ACC112 (cell line): ENCODE measurements at regions not wholly inside any gene's neighbourhood (a gene's known extent, or its start where the extent isn't known, plus 50 kb on each side); places are given as distances from the start of the nearest gene placed in this dataset.

Experiments used
- H2AFZ ChIP-seq: fragments of 200-600 bp; sonication (generic); one replicate; pipeline ENCODE4 v1.6.0; 2017; ENCODE audit warnings: antibody characterized with exemption, low read length; ENCODE audit not compliant: unreplicated experiment
- H3K27ac ChIP-seq: fragments of 200-600 bp; sonication (generic); 2 replicates; pipeline ENCODE4 v1.5.1; 2014; ENCODE audit warnings: low read depth, mild to moderate bottlenecking, antibody characterized with exemption, low read length, moderate library complexity
- H3K27me3 ChIP-seq: fragments of 200-600 bp; sonication (generic); 2 replicates; pipeline ENCODE4 v1.6.1; 2014; ENCODE audit warnings: mild to moderate bottlenecking, antibody characterized with exemption, low read length, moderate library complexity, mixed read lengths; ENCODE audit not compliant: insufficient read depth
- H3K36me3 ChIP-seq: fragments of 200-600 bp; sonication (generic); 2 replicates; pipeline ENCODE4 v1.6.1; 2016; ENCODE audit warnings: mild to moderate bottlenecking, antibody characterized with exemption, low read length, moderate library complexity, mixed read lengths; ENCODE audit not compliant: insufficient read depth
- H3K4me1 ChIP-seq: fragments of 200-600 bp; sonication (generic); one replicate; pipeline ENCODE4 v1.6.1; 2016; ENCODE audit warnings: low read length, mixed read lengths; ENCODE audit not compliant: insufficient read depth, unreplicated experiment, control insufficient read depth
- H3K4me3 ChIP-seq: fragments of 200-600 bp; sonication (generic); 2 replicates; pipeline ENCODE4 v1.5.1; 2014; ENCODE audit warnings: mild to moderate bottlenecking, low read depth, low read length
- H3K79me2 ChIP-seq: fragments of 200-600 bp; sonication (generic); one replicate; pipeline ENCODE4 v1.6.0; 2016; ENCODE audit warnings: low read length; ENCODE audit not compliant: control insufficient read depth, unreplicated experiment, insufficient read depth

DNA sequence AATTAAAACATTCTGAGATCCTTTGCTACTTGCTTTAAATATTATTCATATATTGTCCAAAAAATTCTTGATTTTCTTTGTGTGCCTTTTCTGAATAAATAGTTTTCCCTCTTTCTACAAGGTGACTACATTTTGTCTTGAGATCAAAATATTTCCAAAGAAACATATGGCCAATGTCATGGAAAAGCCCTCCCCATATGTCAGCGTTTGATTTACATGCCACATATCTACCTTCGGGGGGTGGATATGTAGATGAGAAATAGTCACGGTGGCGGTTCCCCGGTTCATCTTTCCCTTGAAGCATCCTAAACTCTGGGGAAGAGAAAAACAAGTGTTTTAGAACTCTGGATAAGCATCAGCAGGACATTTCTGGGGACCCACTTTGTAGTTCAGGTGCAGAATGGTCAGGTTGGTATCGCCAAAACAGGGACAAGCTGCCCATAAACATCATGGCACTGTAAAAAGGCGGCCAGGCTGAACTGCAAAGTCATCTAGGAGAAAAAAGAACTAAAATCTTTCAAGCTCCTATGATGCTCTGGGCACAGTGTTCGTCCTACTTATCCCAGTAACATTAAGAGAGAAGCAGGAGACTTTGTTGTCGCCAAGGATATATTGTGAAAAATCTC lies 91.5 kb downstream of the MEX3B start:
- Histone ChIP-seq H2AFZ (no peak overlapping the region), H3K4me1 (no peaks in the 10 kb centered on the region), H3K4me3 (no peak overlapping the region), H3K27ac (no peak overlapping the region), H3K79me2 (no peaks in the 10 kb centered on the region), H3K36me3 (no peaks in the 10 kb centered on the region), H3K27me3 (no peaks in the 10 kb centered on the region)

DNA sequence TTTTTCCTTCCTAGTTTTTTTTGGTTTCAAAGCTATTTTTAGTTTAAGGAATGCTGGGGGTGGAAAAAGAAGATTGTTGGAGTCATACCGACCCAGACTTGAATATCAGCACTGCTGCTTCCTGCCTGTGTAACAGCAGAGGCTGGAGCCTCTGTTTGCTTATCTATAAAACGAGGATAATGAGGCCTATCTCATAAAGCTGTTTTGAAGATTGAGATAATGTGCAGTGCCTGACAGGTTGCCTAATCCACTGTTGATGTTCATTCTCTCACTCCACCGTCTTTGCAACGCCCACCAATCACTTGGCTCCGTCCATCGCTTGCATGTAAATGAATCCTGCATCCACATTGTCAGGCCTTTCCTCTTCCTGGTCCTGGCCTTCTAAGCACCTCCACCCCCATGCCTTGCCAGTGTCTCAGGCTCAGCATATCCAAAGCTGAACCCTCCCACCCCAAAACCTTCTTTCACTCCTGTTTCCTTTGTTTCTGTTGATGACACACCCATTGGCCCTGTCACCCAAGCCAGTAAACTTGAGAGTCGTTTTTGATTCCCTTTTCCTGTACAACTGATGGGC lies 94.9 kb downstream of the MEX3B start:
- Histone ChIP-seq H2AFZ (no peak overlapping the region), H3K4me1 (no peaks in the 10 kb centered on the region), H3K27me3 (no peaks in the 10 kb centered on the region), H3K79me2 (no peaks in the 10 kb centered on the region), H3K36me3 (no peaks in the 10 kb centered on the region), H3K27ac (no peak overlapping the region), H3K4me3 (no peak overlapping the region)

DNA sequence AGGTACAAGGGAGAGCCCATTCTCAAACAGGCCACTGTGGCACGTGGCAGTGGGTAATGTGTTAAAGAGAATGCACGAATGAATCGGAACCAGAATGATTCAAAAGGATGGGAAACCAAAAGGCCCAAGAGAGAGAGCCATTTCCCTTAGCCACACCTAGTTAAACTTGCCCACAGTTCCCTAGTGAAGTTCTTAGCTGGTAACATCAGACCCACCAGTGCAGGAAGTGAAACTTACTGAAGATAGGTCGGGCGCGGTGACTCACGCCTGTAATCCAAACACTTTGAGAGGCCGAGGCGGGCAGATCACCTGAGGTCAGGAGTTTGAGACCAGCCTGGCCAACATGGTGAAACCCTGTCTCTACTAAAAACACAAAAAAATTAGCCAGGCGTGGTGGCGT lies 97.1 kb downstream of the MEX3B start:
- Histone ChIP-seq H3K4me3 (no peak overlapping the region), H3K4me1 (no peaks in the 10 kb centered on the region), H3K27ac (no peak overlapping the region), H3K27me3 (no peaks in the 10 kb centered on the region), H3K79me2 (no peaks in the 10 kb centered on the region), H2AFZ (no peak overlapping the region), H3K36me3 (no peaks in the 10 kb centered on the region)

DNA sequence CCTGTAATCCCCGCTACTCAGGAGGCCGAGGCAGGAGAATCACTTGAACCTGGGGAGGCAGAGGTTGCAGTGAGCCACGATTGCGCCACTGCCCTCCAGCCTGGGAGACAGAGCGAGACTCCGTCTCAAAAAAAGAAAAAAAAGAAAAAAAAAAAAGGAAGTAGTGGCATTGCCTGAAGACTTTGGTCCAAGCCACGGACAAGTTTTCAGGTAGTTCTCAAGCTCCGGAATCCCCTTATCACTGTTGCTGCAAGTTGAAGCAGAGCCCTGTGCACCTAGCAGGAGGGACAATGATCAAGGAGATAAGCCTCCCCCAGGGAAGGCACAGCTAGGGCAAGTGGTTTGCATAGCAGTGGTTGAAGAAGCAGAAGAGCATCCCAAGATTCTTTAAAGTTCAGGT lies 97.6 kb downstream of the MEX3B start:
- Histone ChIP-seq H3K27me3 (no peaks in the 10 kb centered on the region), H3K27ac (no peak overlapping the region), H3K79me2 (no peaks in the 10 kb centered on the region), H3K4me1 (no peaks in the 10 kb centered on the region), H3K4me3 (no peak overlapping the region), H2AFZ (no peak overlapping the region), H3K36me3 (no peaks in the 10 kb centered on the region)

DNA sequence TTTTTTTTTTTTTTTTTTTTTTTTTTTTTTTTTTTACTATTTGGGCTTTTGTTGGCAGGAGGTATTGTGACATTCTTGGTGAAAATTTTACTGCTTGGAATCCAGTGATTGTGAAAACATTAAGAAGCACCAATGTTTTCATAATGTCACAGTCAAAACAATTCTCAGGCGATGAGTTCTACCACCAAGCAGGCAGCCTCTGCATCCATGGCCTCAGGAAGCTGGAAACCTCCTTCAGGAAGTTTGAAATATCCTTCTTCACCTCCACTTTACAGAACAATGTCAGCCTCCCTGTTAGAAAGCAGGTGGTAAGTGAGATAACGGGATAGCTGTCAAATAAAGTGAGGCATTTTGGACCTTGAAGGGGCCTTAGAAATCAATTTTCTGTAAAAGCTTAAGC lies 98.3 kb downstream of the MEX3B start:
- Histone ChIP-seq H3K4me1 (no peaks in the 10 kb centered on the region), H3K27ac (no peak overlapping the region), H2AFZ (no peak overlapping the region), H3K4me3 (no peak overlapping the region), H3K79me2 (no peaks in the 10 kb centered on the region), H3K36me3 (no peaks in the 10 kb centered on the region), H3K27me3 (no peaks in the 10 kb centered on the region)

DNA sequence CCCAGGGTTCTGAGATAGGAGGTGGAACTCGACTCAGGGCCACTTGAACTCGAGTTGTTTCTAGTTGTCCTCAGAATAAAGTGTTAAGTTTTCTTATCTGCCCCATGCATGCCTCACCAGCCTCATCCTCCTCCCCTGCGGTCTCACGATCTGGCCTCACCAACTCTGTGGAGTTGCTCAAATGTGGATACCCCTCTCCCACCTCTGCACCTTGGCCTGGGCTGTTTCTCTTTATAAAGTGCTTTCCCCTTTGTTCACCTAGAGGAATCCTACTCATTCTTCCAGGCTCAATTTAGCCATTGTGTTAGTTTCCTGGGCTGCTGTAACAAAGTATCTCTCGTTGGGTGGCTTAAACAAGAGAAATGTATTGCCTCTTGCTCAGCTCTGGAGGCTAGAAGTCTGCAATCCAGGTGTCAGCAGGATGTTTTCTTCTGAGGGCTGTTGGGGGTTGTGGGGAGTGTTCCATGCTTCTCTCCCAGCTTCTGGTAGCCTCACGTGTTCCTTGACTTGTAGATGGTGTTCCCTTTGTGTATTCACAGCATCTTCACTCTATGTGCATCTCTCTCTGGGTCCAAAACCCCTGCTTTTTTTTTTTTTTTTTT lies 100.7 kb downstream of the MEX3B start:
- no peaks in the 10 kb centered on the region for H3K27me3 ChIP-seq
- H2AFZ ChIP-seq = no peak overlapping the region
- no peak overlapping the region for H3K27ac ChIP-seq

DNA sequence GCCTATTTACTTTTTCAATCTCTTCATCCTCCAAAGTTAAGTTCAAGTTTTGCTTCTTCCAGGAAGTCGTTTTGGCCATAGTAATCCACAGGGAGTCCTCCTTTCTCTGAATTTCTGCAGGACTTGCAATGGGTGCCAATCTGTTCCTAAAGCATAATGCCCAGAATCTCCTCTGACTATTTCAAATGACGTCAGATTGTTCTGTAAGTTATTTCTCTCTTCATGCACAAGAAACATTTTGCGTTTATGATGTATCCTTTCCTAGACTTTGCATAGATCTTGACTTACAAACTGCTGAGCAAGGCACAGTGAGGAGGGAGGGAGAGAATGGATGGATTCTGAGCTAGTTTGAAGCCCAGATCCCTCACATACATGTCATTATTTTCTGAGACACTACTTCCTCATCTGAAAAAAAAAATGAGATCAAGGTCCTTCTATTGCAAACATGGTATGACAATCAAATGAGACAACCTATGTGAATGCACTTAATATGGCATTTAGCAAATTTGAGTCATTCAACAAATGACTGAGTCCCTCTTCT lies 103.1 kb downstream of the MEX3B start:
- Histone ChIP-seq H3K27me3 (no peaks in the 10 kb centered on the region), H3K4me3 (no peak overlapping the region), H3K4me1 (no peaks in the 10 kb centered on the region), H2AFZ (no peak overlapping the region), H3K79me2 (no peaks in the 10 kb centered on the region), H3K27ac (no peak overlapping the region), H3K36me3 (no peaks in the 10 kb centered on the region)

More for the DNA sequence above, 100.7 kb downstream of the MEX3B start:
- H3K36me3 ChIP-seq = no peaks in the 10 kb centered on the region
- no peaks in the 10 kb centered on the region for H3K79me2 ChIP-seq
- no peaks in the 10 kb centered on the region for H3K4me1 ChIP-seq
- H3K4me3 ChIP-seq = no peak overlapping the region

DNA sequence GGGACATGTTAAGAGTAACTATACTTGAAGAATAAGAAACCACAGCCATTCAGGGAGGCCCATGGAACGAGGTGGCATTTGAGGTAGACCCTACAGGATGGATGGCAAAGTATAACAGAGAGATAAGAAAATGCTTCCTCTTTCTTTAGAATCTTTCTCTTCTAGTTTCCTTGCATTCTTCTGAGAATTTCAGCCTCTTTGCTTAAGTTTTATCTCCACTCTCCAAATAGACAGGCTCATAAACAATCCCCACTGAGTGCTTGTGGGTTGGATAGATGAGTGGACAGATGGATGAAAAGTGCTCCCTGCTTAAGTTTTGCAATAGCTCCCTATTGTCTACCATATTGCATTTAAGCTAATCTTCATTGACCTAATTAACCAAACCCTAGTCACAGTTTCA lies 103.7 kb downstream of the MEX3B start:
- H2AFZ ChIP-seq = no peak overlapping the region
- no peaks in the 10 kb centered on the region for H3K36me3 ChIP-seq
- H3K79me2 ChIP-seq = no peaks in the 10 kb centered on the region
- H3K27me3 ChIP-seq = no peaks in the 10 kb centered on the region
- no peak overlapping the region for H3K4me3 ChIP-seq
- no peak overlapping the region for H3K27ac ChIP-seq
- no peaks in the 10 kb centered on the region for H3K4me1 ChIP-seq

DNA sequence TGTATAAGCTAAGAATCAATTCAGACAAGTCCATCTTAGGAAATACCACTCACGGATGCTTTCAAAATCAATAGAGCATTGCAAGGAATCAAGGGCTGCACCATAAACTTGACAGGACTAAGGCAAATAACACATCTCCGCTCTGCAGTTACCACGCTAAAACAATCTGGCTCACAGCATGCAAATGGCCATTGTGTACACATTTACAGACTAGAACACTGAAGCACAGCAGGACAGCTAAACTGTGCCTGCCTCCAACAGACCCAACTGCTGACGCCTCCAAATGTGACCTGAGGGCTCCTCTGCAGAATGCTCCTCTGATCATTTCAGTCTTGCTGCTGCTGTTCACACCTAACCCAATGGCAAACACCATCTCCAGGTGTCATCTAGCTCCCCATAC lies 104.3 kb downstream of the MEX3B start:
- no peaks in the 10 kb centered on the region for H3K27me3 ChIP-seq
- no peaks in the 10 kb centered on the region for H3K36me3 ChIP-seq
- no peak overlapping the region for H3K4me3 ChIP-seq
- no peak overlapping the region for H3K27ac ChIP-seq
- H3K79me2 ChIP-seq = no peaks in the 10 kb centered on the region
- H3K4me1 ChIP-seq = no peaks in the 10 kb centered on the region
- H2AFZ ChIP-seq = no peak overlapping the region

DNA sequence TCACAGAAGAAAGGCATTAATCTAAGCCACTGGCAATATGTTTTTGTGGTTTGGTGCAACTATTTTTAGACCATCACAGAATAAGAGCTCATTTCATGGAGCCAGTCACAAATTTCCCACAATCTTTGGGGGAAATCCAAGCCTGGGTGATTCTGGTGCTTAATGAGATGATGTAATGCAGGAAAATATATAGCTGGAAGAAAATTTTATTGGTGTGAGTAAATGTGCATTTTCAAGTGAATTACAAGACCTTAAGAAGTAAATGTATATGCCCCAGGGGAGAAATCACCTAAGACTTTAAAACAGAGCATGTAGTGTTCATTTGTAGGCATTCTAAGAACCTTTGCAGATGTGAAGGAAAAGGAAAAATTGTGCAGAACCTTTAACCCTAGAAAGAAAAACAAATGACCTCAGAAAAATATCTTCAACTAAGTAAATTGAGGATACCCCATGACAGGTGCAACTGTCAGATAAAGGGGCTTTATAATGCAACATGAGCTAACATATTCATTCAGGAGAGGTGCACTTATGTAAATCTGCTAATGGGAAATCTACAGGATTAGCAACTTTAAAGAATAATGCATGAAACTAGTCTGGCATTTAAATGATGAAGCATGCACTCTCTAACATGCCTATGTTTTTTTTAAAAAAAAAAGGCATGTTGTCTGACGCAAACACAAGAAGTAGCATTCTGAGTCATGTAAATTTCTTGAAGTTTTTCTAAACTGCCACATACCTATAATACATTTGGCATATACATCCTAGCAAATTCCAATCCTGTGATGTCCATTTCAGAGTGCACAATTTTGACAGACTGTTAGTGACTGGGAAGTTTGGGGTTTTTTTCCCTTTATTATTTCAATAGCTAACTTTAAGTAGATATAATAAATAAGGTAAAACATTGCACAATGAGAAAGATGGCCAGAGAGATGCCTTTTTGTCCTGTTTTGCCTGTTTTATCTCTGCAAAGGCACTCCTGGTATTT lies 105.1 kb downstream of the MEX3B start:
- Histone ChIP-seq H3K4me3 (no peak overlapping the region), H3K27me3 (no peaks in the 10 kb centered on the region), H3K4me1 (no peaks in the 10 kb centered on the region), H3K27ac (no peak overlapping the region), H2AFZ (no peak overlapping the region), H3K79me2 (no peaks in the 10 kb centered on the region), H3K36me3 (no peaks in the 10 kb centered on the region)
